HCT116 (cell line): ENCODE measurements at regions not wholly inside any gene's neighbourhood (a gene's known extent, or its start where the extent isn't known, plus 50 kb on each side); places are given as distances from the start of the nearest gene placed in this dataset.

Experiments
- ATAC-seq: fragments of 200-7000 bp; cut with Tn5 transposase; 2 replicates; pipeline ENCODE4 v1.9.1; 2020; ENCODE audit warnings: mild to moderate bottlenecking, moderate library complexity
- BruUV-seq: library from RNA; stranded (reverse); fragments of 400-500 nt; replicated peaks from 2 replicates; lab custom pipeline; 2021; lab: Mats Ljungman, UMichigan
- CTCF ChIA-PET: fragments of 300-600 bp; sonication (Branson Sonifier 250); formaldehyde crosslinking; loops from one replicate; lab custom pipeline; 2021; ENCODE audit warnings: antibody characterized with exemption; lab: Charles Lee
- POLR2A ChIA-PET: fragments of 300-600, 350-600 bp; sonication (Branson Sonifier 250); formaldehyde crosslinking; loops from one replicate; lab custom pipeline; 2021; ENCODE audit warnings: antibody characterized with exemption; lab: Charles Lee
- RAD21 ChIA-PET, 2 experiments: fragments of 300-600 bp; sonication (Branson Sonifier 250); formaldehyde crosslinking; loops; one replicate each; lab custom pipeline; 2023; ENCODE audit warnings: low total read pairs in 2 of 2; ENCODE audit not compliant: uncharacterized antibody in 2 of 2, unreplicated experiment in 2 of 2, low non-redundant PET in 1 of 2; lab: Charles Lee
- DNase-seq: peaks from one replicate; pipeline ENCODE4 v3.0.0-alpha.2; 2010; ENCODE audit warnings: low read depth, low spot score
- H2AFZ ChIP-seq: fragments of 200-600 bp; shearing (Covaris generic), sonication (generic); 2 replicates; pipeline ENCODE4 v1.6.1; 2017; ENCODE audit warnings: low read depth, mixed run types, mixed read lengths, antibody characterized with exemption, low read length; ENCODE audit not compliant: poor library complexity, severe bottlenecking
- H3K27ac ChIP-seq: 2 replicates; pipeline ENCODE4 v1.5.1; 2012; ENCODE audit warnings: low read depth, low read length
- H3K27me3 ChIP-seq: fragments of 200-600 bp; sonication (generic); 2 replicates; pipeline ENCODE4 v1.6.1; 2016; ENCODE audit warnings: mixed run types, low read length, mixed read lengths; ENCODE audit not compliant: insufficient read depth
- H3K36me3 ChIP-seq, 2 experiments: fragments of 200-500 bp in 1 of 2; fragments of 200-600 bp in 1 of 2; sonication (Bioruptor generic) in 1 of 2; sonication (generic) in 1 of 2; 2 replicates each; pipeline versions ENCODE4 v1.5.1 to v1.6.1; 2014 to 2016; ENCODE audit warnings: low read length in 2 of 2, inconsistent platforms in 1 of 2, mixed read lengths in 1 of 2, mixed run types in 1 of 2; ENCODE audit not compliant: insufficient read depth in 2 of 2, control insufficient read depth in 1 of 2
- H3K4me1 ChIP-seq, 2 experiments: fragments of 200-600 bp in 1 of 2; sonication (generic) in 1 of 2; 2 replicates each; pipeline versions ENCODE4 v1.5.1 to v1.6.1; 2012 to 2017; ENCODE audit warnings: low read length in 2 of 2, inconsistent platforms in 1 of 2, mild to moderate bottlenecking in 1 of 2, mixed read lengths in 1 of 2, mixed run types in 1 of 2, moderate library complexity in 1 of 2; ENCODE audit not compliant: insufficient read depth in 2 of 2, control insufficient read depth in 1 of 2
- H3K4me2 ChIP-seq: fragments of 200-600 bp; sonication (generic); 2 replicates; pipeline ENCODE4 v1.6.1; 2017; ENCODE audit warnings: mixed run types, low read length, mixed read lengths
- H3K4me3 ChIP-seq, 2 experiments: fragments of 200-600 bp in 1 of 2; sonication (generic) in 1 of 2; replicated peaks in 1 of 2; 2 replicates each; pipeline ENCODE4 v1.5.1; 2011 to 2016; ENCODE audit warnings: low read length in 2 of 2, control low read depth in 1 of 2, low read depth in 1 of 2, mild to moderate bottlenecking in 1 of 2, mixed read lengths in 1 of 2, mixed run types in 1 of 2
- H3K79me2 ChIP-seq: fragments of 200-600 bp; sonication (generic); 2 replicates; pipeline ENCODE4 v1.6.1; 2017; ENCODE audit warnings: mild to moderate bottlenecking, mixed run types, low read length, moderate library complexity, mixed read lengths; ENCODE audit not compliant: insufficient read depth
- H3K9ac ChIP-seq: fragments of 200-600 bp; sonication (generic); 2 replicates; pipeline ENCODE4 v1.6.1; 2016; ENCODE audit warnings: low read length, mixed read lengths
- H3K9me2 ChIP-seq: fragments of 200-600 bp; sonication (generic), shearing (Covaris generic); 2 replicates; pipeline ENCODE4 v1.6.1; 2017; ENCODE audit warnings: mixed run types, mild to moderate bottlenecking, moderate library complexity; ENCODE audit not compliant: insufficient read depth
- H3K9me3 ChIP-seq, 2 experiments: fragments of 200-500 bp in 1 of 2; fragments of 200-600 bp in 1 of 2; sonication (Bioruptor generic) in 1 of 2; sonication (generic) in 1 of 2; 2 replicates each; pipeline ENCODE4 v1.6.1; 2014 to 2017; ENCODE audit warnings: low read length in 2 of 2, mixed read lengths in 2 of 2, inconsistent platforms in 1 of 2, low read depth in 1 of 2, mild to moderate bottlenecking in 1 of 2, mixed run types in 1 of 2, moderate library complexity in 1 of 2; ENCODE audit not compliant: control insufficient read depth in 1 of 2, insufficient read depth in 1 of 2
- H4K20me1 ChIP-seq: fragments of 200-600 bp; sonication (generic), shearing (Covaris generic); 2 replicates; pipeline ENCODE4 v1.6.1; 2017; ENCODE audit warnings: mixed run types, mild to moderate bottlenecking, moderate library complexity; ENCODE audit not compliant: insufficient read depth
- CBX3 ChIP-seq: IDR thresholded peaks from 2 replicates; pipeline ENCODE4 v1.6.1; 2012; ENCODE audit warnings: low read depth
- CEBPB ChIP-seq: IDR thresholded peaks from 2 replicates; pipeline ENCODE4 v1.6.1; 2012; ENCODE audit warnings: low read depth
- EGR1 ChIP-seq: IDR thresholded peaks from 2 replicates; pipeline ENCODE4 v1.6.1; 2012; ENCODE audit warnings: low read depth
- EZH2phosphoT487 ChIP-seq: fragments of 200-600 bp; IDR thresholded peaks from 2 replicates; pipeline ENCODE4 v1.6.1; 2018; ENCODE audit warnings: antibody characterized with exemption, borderline replicate concordance
- FOSL1 ChIP-seq: IDR thresholded peaks from 2 replicates; pipeline ENCODE4 v1.6.1; 2012; ENCODE audit warnings: low read depth
- MAX ChIP-seq: IDR thresholded peaks from 2 replicates; pipeline ENCODE4 v1.6.1; 2012
- SRF ChIP-seq: IDR thresholded peaks from 2 replicates; pipeline ENCODE4 v1.6.1; 2012; ENCODE audit warnings: low read depth
- TCF7L2 ChIP-seq: IDR thresholded peaks from 2 replicates; pipeline ENCODE4 v1.7.0; 2011; ENCODE audit warnings: borderline replicate concordance, inconsistent platforms; ENCODE audit not compliant: insufficient read depth, insufficient read length; ENCODE audit errors: extremely low read depth
- YY1 ChIP-seq: IDR thresholded peaks from 2 replicates; pipeline ENCODE4 v1.6.1; 2011; ENCODE audit warnings: low read length, low read depth, moderate library complexity, mild to moderate bottlenecking; ENCODE audit not compliant: insufficient replicate concordance; ENCODE audit errors: extremely low read depth
- ZBTB33 ChIP-seq: IDR thresholded peaks from 2 replicates; pipeline ENCODE4 v1.6.1; 2011; ENCODE audit warnings: mild to moderate bottlenecking, low read length, moderate library complexity; ENCODE audit not compliant: insufficient replicate concordance; ENCODE audit errors: extremely low read depth
- ZFX ChIP-seq: fragments of 450-650 bp; IDR thresholded peaks from 2 replicates; pipeline ENCODE4 v1.6.1; 2017
- ZNF274 ChIP-seq: fragments of 200-500 bp; sonication (Bioruptor generic); IDR thresholded peaks from 2 replicates; pipeline ENCODE4 v1.6.1; 2014; ENCODE audit warnings: mild to moderate bottlenecking, low read depth, low read length, inconsistent platforms
- intact Hi-C: fragments of 100-400 bp; cut with micrococcal nuclease; formaldehyde crosslinking; loops from 2 replicates; pipeline ENCODE4 v1.10.0; 2022

GRCh38 chr13:59144700-59145099, 1019.0 kb downstream of the DIAPH3 start:
- Histone ChIP-seq H4K20me1 (no peaks in the 10 kb centered on the region), H3K4me1 (no peaks in the 10 kb centered on the region), H2AFZ (no peak overlapping the region), H3K4me3 (no peak overlapping the region), H3K4me2 (no peak overlapping the region), H3K36me3 (no peaks in the 10 kb centered on the region), H3K27ac (no peak overlapping the region), H3K9ac (no peak overlapping the region), H3K27me3 (no peaks in the 10 kb centered on the region), H3K9me3 (peaks cover 10 to 38% of the 10 kb centered on the region in 2 experiments; a peak in 2 of 4 replicates), H3K9me2 (no peaks in the 10 kb centered on the region), H3K79me2 (no peaks in the 10 kb centered on the region)
- DNase-seq (no peak), ATAC-seq (no peak)
- ChIA-PET CTCF (no interaction called here), RAD21 (no interaction called here), POLR2A (no interaction called here)
- no TSS peak for BruUV-seq
- intact Hi-C loops = no loop called here
- TF ChIP-seq EGR1 (no peak), MAX (no peak), CBX3 (no peak), EZH2phosphoT487 (no peak), ZFX (no peak), FOSL1 (no peak), SRF (no peak), YY1 (no peak), ZBTB33 (no peak), TCF7L2 (no peak), CEBPB (no peak), ZNF274 (no peak)
